ENCODE measurements at regions not wholly inside any gene's neighbourhood (a gene's known extent, or its start where the extent isn't known, plus 50 kb on each side); places are given as distances from the start of the nearest gene placed in this dataset.

DNA sequence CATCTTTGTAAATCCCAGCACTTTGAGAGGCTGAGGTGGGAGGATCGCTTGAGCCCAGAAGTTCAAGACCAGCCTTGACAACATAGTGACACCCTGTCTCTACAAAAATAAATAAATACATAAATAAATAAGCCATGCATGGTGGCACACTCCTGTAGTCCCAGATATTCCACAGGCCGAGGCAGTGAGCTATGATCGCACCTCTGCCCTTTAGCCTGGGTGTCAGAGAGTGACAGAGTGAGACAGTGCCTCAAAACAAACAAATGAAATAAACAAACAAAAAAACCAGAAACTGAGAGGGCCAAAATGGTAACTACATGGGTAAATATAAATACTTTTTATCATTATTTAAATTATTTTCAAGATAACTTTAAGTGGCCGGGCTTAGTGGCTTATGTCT lies 445.4 kb downstream of the ZIC1 start:
- CTCF ChIA-PET = no interaction called here
- TF ChIP-seq, protein P1, sequence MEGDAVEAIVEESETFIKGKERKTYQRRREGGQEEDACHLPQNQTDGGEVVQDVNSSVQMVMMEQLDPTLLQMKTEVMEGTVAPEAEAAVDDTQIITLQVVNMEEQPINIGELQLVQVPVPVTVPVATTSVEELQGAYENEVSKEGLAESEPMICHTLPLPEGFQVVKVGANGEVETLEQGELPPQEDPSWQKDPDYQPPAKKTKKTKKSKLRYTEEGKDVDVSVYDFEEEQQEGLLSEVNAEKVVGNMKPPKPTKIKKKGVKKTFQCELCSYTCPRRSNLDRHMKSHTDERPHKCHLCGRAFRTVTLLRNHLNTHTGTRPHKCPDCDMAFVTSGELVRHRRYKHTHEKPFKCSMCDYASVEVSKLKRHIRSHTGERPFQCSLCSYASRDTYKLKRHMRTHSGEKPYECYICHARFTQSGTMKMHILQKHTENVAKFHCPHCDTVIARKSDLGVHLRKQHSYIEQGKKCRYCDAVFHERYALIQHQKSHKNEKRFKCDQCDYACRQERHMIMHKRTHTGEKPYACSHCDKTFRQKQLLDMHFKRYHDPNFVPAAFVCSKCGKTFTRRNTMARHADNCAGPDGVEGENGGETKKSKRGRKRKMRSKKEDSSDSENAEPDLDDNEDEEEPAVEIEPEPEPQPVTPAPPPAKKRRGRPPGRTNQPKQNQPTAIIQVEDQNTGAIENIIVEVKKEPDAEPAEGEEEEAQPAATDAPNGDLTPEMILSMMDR (IDR thresholded peaks at IDR 0.05; ENCODE audit: insufficient read depth, low read length, missing control alignments) = no peak
- POLR2A ChIA-PET = no interaction called here
- no peak for DNase-seq (ENCODE audit: low read depth, low spot score)
- H3K4me3 ChIP-seq (ENCODE audit: low read depth, low read length) = no peak overlapping the region

DNA sequence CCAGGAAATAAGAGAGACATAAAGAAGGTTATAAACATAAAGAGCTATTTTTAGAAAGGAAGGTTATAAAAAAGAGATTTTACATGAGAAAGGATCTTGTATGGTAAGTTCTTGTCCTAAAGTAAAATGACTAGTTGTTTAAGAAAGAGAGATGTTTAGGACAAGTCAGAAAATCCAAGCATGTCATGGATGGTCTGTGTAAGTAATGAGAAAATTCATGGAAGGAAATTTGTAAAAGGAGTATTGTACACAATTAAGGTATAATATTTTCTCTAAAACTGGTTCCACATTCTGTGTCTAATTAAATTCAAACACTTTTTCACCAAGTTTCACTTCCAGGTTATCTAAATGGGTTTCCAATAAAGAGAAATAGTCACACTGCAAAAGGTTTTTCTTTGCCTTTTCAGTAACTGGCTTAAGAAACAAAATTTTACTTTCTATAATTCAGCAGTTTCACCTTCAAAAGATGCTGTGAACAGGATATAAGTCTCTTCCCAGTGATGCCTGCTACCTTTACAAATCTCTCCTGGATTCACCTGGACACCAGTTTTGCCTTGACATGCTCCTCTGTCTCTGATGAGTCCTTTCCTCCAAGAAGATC lies 455.7 kb downstream of the ZIC1 start:
- TF ChIP-seq, protein P1 (IDR thresholded peaks at IDR 0.05; ENCODE audit: insufficient read depth, low read length, missing control alignments) = no peak
- ChIA-PET POLR2A (no interaction called here), CTCF (no interaction called here)
- no peak for DNase-seq (ENCODE audit: low read depth, low spot score)
- no peak overlapping the region for H3K4me3 ChIP-seq (ENCODE audit: low read depth, low read length)

DNA sequence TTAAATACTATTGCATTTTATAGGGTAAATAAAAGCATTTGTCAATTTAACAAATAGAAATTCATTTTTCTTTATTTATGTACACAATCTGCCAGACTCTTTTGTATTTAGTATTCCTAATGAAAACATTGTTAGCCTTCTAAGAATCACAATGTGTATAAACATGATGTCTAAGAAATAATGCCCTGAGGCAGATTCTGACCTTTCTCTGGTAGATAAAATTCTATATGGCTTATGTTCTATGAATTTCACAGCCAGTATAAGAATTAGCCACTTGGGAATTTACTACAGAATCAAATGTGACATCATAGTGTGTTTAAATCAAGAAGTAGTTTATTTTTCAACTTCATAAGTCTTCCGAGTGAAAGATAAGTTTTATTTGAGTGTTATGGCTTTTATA lies 457.4 kb downstream of the ZIC1 start:
- TF ChIP-seq, protein P1 (IDR thresholded peaks at IDR 0.05; ENCODE audit: insufficient read depth, low read length, missing control alignments) = no peak
- ChIA-PET CTCF (no interaction called here), POLR2A (no interaction called here)
- DNase-seq (ENCODE audit: low read depth, low spot score) = no peak
- no peak overlapping the region for H3K4me3 ChIP-seq (ENCODE audit: low read depth, low read length)

DNA sequence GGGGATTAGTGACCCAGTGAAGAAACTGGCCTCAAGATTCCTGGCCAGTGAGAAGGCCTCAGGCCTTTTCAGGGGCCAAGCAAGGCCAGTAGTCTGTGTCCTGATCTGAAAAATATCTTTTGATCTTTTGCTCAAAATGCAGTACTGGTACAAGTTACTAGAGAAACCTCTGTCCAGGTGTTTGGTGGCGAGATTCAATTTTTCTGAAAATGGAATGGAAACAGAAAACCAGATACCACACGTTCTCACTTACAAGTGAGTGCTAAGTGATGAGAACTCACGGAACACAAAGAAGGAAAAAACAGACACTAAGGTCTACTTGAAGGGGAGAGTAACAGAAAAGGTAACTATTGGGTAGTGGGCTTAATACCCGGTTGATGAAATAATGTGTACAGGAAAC lies 463.4 kb downstream of the ZIC1 start:
- TF ChIP-seq, protein P1 (IDR thresholded peaks at IDR 0.05; ENCODE audit: insufficient read depth, low read length, missing control alignments) = no peak
- DNase-seq (ENCODE audit: low read depth, low spot score) = no peak
- H3K4me3 ChIP-seq (ENCODE audit: low read depth, low read length) = no peak overlapping the region
- ChIA-PET POLR2A (no interaction called here), CTCF (no interaction called here)

DNA sequence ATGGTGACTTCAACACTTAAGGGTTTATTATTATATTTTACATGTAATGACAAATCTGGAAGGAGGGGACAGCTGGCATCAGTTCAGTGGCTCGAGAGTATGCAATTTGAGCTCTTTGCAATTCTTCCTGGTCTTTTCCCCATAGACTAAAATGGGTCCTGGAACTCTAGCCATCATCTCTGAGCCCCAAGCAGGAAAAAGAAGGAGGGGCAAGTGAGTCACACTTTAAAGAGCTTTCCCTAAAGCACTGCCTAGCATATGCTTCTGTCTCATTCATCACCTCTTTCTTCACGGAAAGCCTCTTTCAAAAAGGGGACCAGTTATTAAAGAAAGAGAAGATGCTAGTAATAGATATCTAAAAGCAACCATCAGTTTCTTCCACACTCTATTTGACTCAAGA lies 466.3 kb downstream of the ZIC1 start:
- no peak for DNase-seq (ENCODE audit: low read depth, low spot score)
- H3K4me3 ChIP-seq (ENCODE audit: low read depth, low read length) = no peak overlapping the region
- TF ChIP-seq, protein P1 (IDR thresholded peaks at IDR 0.05; ENCODE audit: insufficient read depth, low read length, missing control alignments) = no peak
- ChIA-PET POLR2A (no interaction called here), CTCF (no interaction called here)

DNA sequence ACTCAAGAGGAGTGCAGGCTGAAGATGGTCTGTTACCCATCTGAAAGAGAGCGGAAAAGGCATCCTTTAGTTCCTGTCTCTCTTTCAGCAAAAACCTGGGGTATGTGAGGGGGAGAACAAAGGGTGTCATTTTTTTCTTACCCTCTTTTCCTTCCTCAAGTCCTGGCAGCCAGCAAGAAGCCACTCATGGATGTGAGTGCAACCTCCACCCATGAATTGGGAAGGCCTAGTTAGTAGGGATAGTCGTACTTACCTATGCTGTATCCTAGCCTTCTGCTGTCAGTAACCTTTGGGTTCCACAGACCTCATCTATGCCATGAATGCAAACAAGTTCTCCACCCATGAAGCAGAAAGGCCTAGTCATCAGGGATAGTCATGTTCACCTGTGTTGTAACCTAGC lies 472.8 kb downstream of the ZIC1 start:
- no peak overlapping the region for H3K4me3 ChIP-seq (ENCODE audit: low read depth, low read length)
- ChIA-PET POLR2A (no interaction called here), CTCF (no interaction called here)
- no peak for DNase-seq (ENCODE audit: low read depth, low spot score)
- TF ChIP-seq, protein P1 (IDR thresholded peaks at IDR 0.05; ENCODE audit: insufficient read depth, low read length, missing control alignments) = no peak

Measured in AG04449 (cell line).